ENCODE measurements at regions not wholly inside any gene's neighbourhood (a gene's known extent, or its start where the extent isn't known, plus 50 kb on each side); places are given as distances from the start of the nearest gene placed in this dataset.

GRCh38 chr13:103731959-103732358, 665.7 kb upstream of the SLC10A2 start:
- intact Hi-C loops (cut with DNase I): no loop called here
- DNase-seq (ENCODE audit: low spot score): no peak

- intact Hi-C loops (cut with DNase I): no loop called here
- DNase-seq (ENCODE audit: low spot score): no peak
These were observed 664.2 kb upstream of the SLC10A2 start for GRCh38 chr13:103730407-103730806.

GRCh38 chr13:103726808-103727207, 660.6 kb upstream of the SLC10A2 start:
- no peak for DNase-seq (ENCODE audit: low spot score)
- intact Hi-C loops (cut with DNase I): no loop called here

- DNase-seq (ENCODE audit: low spot score): no peak
- intact Hi-C loops (cut with DNase I): no loop called here
These were observed 650.5 kb upstream of the SLC10A2 start for GRCh38 chr13:103716718-103717117.

- DNase-seq (ENCODE audit: low spot score): no peak
These were observed 649.1 kb upstream of the SLC10A2 start for GRCh38 chr13:103715335-103715734.

GRCh38 chr13:103703246-103703645, 637.0 kb upstream of the SLC10A2 start:
- no peak for DNase-seq (ENCODE audit: low spot score)
- intact Hi-C loops (cut with DNase I): no loop called here

More at GRCh38 chr13:103715335-103715734, 649.1 kb upstream of the SLC10A2 start:
- intact Hi-C loops (cut with DNase I): no loop called here

- intact Hi-C loops (cut with DNase I): no loop called here
- no peak for DNase-seq (ENCODE audit: low spot score)
These were observed 631.8 kb upstream of the SLC10A2 start for GRCh38 chr13:103698000-103698399.

- DNase-seq (ENCODE audit: low spot score): no peak
- intact Hi-C loops (cut with DNase I): no loop called here
These were observed 629.1 kb upstream of the SLC10A2 start for GRCh38 chr13:103695320-103695719.

- intact Hi-C loops (cut with DNase I): no loop called here
- DNase-seq (ENCODE audit: low spot score): no peak
These were observed 628.3 kb upstream of the SLC10A2 start for GRCh38 chr13:103694471-103694870.

GRCh38 chr13:103694033-103694432, 627.8 kb upstream of the SLC10A2 start:
- intact Hi-C loops (cut with DNase I): no loop called here

GRCh38 chr13:103692442-103692841, 626.2 kb upstream of the SLC10A2 start:
- intact Hi-C loops (cut with DNase I): no loop called here
- no peak for DNase-seq (ENCODE audit: low spot score)

More at GRCh38 chr13:103694033-103694432, 627.8 kb upstream of the SLC10A2 start:
- DNase-seq (ENCODE audit: low spot score): no peak

GRCh38 chr13:103676329-103676728, 610.1 kb upstream of the SLC10A2 start:
- no peak for DNase-seq (ENCODE audit: low spot score)
- intact Hi-C loops (cut with DNase I): no loop called here

- no peak for DNase-seq (ENCODE audit: low spot score)
- intact Hi-C loops (cut with DNase I): no loop called here
These were observed 605.3 kb upstream of the SLC10A2 start for GRCh38 chr13:103671547-103671946.

- intact Hi-C loops (cut with DNase I): no loop called here
- no peak for DNase-seq (ENCODE audit: low spot score)
These were observed 597.8 kb upstream of the SLC10A2 start for GRCh38 chr13:103663996-103664395.

GRCh38 chr13:103656311-103656710, 590.1 kb upstream of the SLC10A2 start:
- intact Hi-C loops (cut with DNase I): no loop called here

GRCh38 chr13:103640606-103641005, 574.4 kb upstream of the SLC10A2 start:
- intact Hi-C loops (cut with DNase I): no loop called here
- DNase-seq (ENCODE audit: low spot score): no peak

More at GRCh38 chr13:103656311-103656710, 590.1 kb upstream of the SLC10A2 start:
- no peak for DNase-seq (ENCODE audit: low spot score)

GRCh38 chr13:103639326-103639725, 573.1 kb upstream of the SLC10A2 start:
- intact Hi-C loops (cut with DNase I): no loop called here
- DNase-seq (ENCODE audit: low spot score): no peak

GRCh38 chr13:103638706-103639105, 572.5 kb upstream of the SLC10A2 start:
- DNase-seq (ENCODE audit: low spot score): no peak
- intact Hi-C loops (cut with DNase I): no loop called here

GRCh38 chr13:103634066-103634465, 567.8 kb upstream of the SLC10A2 start:
- DNase-seq (ENCODE audit: low spot score): no peak
- intact Hi-C loops (cut with DNase I): no loop called here

- intact Hi-C loops (cut with DNase I): no loop called here
- no peak for DNase-seq (ENCODE audit: low spot score)
These were observed 559.0 kb upstream of the SLC10A2 start for GRCh38 chr13:103625194-103625593.

- DNase-seq (ENCODE audit: low spot score): no peak
- intact Hi-C loops (cut with DNase I): no loop called here
These were observed 551.9 kb upstream of the SLC10A2 start for GRCh38 chr13:103618151-103618550.

GRCh38 chr13:103615771-103616170, 549.6 kb upstream of the SLC10A2 start:
- DNase-seq (ENCODE audit: low spot score): no peak
- intact Hi-C loops (cut with DNase I): no loop called here

Measured in cardiac septum (tissue), 1 donor.